Stimulated activated CD8-positive, alpha-beta memory T cell treated with anti-CD3 and anti-CD28 coated beads, Interleukin-4, amount 100 ng/mL, for 24 hours (primary cell): ENCODE measurements at regions not wholly inside any gene's neighbourhood (a gene's known extent, or its start where the extent isn't known, plus 50 kb on each side); places are given as distances from the start of the nearest gene placed in this dataset.

Experiments used
- DNase-seq: peaks from one replicate; pipeline ENCODE4 v3.0.0-alpha.2; 2020; ENCODE audit warnings: low read depth

GRCh38 chr11:8740129-8740528 is 57.5 kb downstream of the RPL27A start:
- no peak for DNase-seq

GRCh38 chr11:8744423-8744822 is 61.8 kb downstream of the RPL27A start:
- no peak for DNase-seq

GRCh38 chr11:8745431-8746253 is 63.0 kb downstream of the RPL27A start:
- DNase-seq: no peak

GRCh38 chr11:8746331-8746974 is 63.9 kb downstream of the RPL27A start:
- DNase-seq: no peak

GRCh38 chr11:8747173-8747572 is 64.6 kb downstream of the RPL27A start:
- no peak for DNase-seq

- no peak for DNase-seq
Observed at GRCh38 chr11:8748317-8748716, 65.7 kb downstream of the RPL27A start.

GRCh38 chr11:8749202-8749601 is 66.6 kb downstream of the RPL27A start:
- DNase-seq: no peak

- no peak for DNase-seq
Observed at GRCh38 chr11:8754241-8754640, 71.6 kb downstream of the RPL27A start.

- no peak for DNase-seq
Observed at GRCh38 chr11:8756201-8756600, 73.6 kb downstream of the RPL27A start.

- DNase-seq: no peak
Observed at GRCh38 chr11:8757047-8757446, 74.5 kb downstream of the RPL27A start.

- DNase-seq: no peak
Observed at GRCh38 chr11:8757533-8757932, 74.9 kb downstream of the RPL27A start.

GRCh38 chr11:8758619-8759169 is 76.1 kb downstream of the RPL27A start:
- DNase-seq: no peak

- no peak for DNase-seq
Observed at GRCh38 chr11:8759634-8760033, 77.0 kb downstream of the RPL27A start.

- no peak for DNase-seq
Observed at GRCh38 chr11:8760896-8761295, 78.3 kb downstream of the RPL27A start.

GRCh38 chr11:8763070-8763685 is 80.6 kb downstream of the RPL27A start:
- no peak for DNase-seq

- no peak for DNase-seq
Observed at GRCh38 chr11:8765294-8765693, 82.7 kb downstream of the RPL27A start.

GRCh38 chr11:8766043-8766987 is 83.7 kb downstream of the RPL27A start:
- DNase-seq: no peak

- DNase-seq: no peak
Observed at GRCh38 chr11:8766988-8767374, 84.4 kb downstream of the RPL27A start.

GRCh38 chr11:8767466-8768142 is 85.0 kb downstream of the RPL27A start:
- no peak for DNase-seq

GRCh38 chr11:8768625-8769333 is 86.2 kb downstream of the RPL27A start:
- no peak for DNase-seq
